Hematopoietic multipotent progenitor cell treated with erythropoietin and hydrocortisone succinate and interleukin-3 and kit ligand, for 8 days (in vitro differentiated cells): ENCODE measurements at regions not wholly inside any gene's neighbourhood (a gene's known extent, or its start where the extent isn't known, plus 50 kb on each side); places are given as distances from the start of the nearest gene placed in this dataset.
"Not testable (repeated sequence)": the region's sequence is repeated elsewhere in the genome, so short reads cannot be mapped to it uniquely, and the experiment has no call there.

Experiments
- DNase-seq: peaks from one replicate; pipeline ENCODE4 v3.0.0-alpha.2; 2015

GRCh38 chr3:5709714-5710113, 522.2 kb downstream of the EDEM1 start:
- DNase-seq, result no peak

- DNase-seq, result no peak
Observed at GRCh38 chr3:5710718-5711117, 523.2 kb downstream of the EDEM1 start.

GRCh38 chr3:5717254-5717653, 529.7 kb downstream of the EDEM1 start:
- no peak for DNase-seq

GRCh38 chr3:5719668-5720067, 532.2 kb downstream of the EDEM1 start:
- not testable (repeated sequence) for DNase-seq

GRCh38 chr3:5725801-5726200, 538.3 kb downstream of the EDEM1 start:
- no peak for DNase-seq

- DNase-seq, result no peak
Observed at GRCh38 chr3:5726621-5727020, 539.1 kb downstream of the EDEM1 start.

- no peak for DNase-seq
Observed at GRCh38 chr3:5727743-5728484, 540.4 kb downstream of the EDEM1 start.

GRCh38 chr3:5729852-5730251, 542.3 kb downstream of the EDEM1 start:
- DNase-seq, result no peak

- DNase-seq, result peak; percentile 57
Observed at GRCh38 chr3:5731100-5731499, 543.6 kb downstream of the EDEM1 start.

GRCh38 chr3:5732081-5732480, 544.6 kb downstream of the EDEM1 start:
- DNase-seq, result no peak

- DNase-seq, result no peak
Observed at GRCh38 chr3:5733995-5734394, 546.5 kb downstream of the EDEM1 start.

- no peak for DNase-seq
Observed at GRCh38 chr3:5735896-5736295, 548.4 kb downstream of the EDEM1 start.

- DNase-seq, result no peak
Observed at GRCh38 chr3:5739299-5739935, 551.9 kb downstream of the EDEM1 start.

GRCh38 chr3:5739949-5740348, 552.4 kb downstream of the EDEM1 start:
- no peak for DNase-seq

- no peak for DNase-seq
Observed at GRCh38 chr3:5741017-5741416, 553.5 kb downstream of the EDEM1 start.

GRCh38 chr3:5750091-5750490, 562.6 kb downstream of the EDEM1 start:
- DNase-seq, result no peak

GRCh38 chr3:5750874-5751640, 563.5 kb downstream of the EDEM1 start:
- no peak for DNase-seq

- peak; percentile 89 for DNase-seq
Observed at GRCh38 chr3:5754602-5755001, 567.1 kb downstream of the EDEM1 start.

GRCh38 chr3:5756443-5756842, 568.9 kb downstream of the EDEM1 start:
- no peak for DNase-seq

- DNase-seq, result no peak
Observed at GRCh38 chr3:5757213-5757804, 569.8 kb downstream of the EDEM1 start.

- no peak for DNase-seq
Observed at GRCh38 chr3:5758699-5759098, 571.2 kb downstream of the EDEM1 start.

GRCh38 chr3:5762506-5762905, 575.0 kb downstream of the EDEM1 start:
- DNase-seq, result no peak

GRCh38 chr3:5766848-5767247, 579.3 kb downstream of the EDEM1 start:
- peak; percentile 61 for DNase-seq

GRCh38 chr3:5767304-5767703, 579.8 kb downstream of the EDEM1 start:
- peak; percentile 81 for DNase-seq
